Hematopoietic multipotent progenitor cell treated with erythropoietin and hydrocortisone succinate and interleukin-3 and kit ligand, for 4 days (in vitro differentiated cells): ENCODE measurements at regions not wholly inside any gene's neighbourhood (a gene's known extent, or its start where the extent isn't known, plus 50 kb on each side); places are given as distances from the start of the nearest gene placed in this dataset.
A peak's percentile ranks its signal among the peaks of the same experiment; 100 is the strongest.

Experiments
- DNase-seq: peaks from one replicate; pipeline ENCODE4 v3.0.0-alpha.2; 2015

DNA sequence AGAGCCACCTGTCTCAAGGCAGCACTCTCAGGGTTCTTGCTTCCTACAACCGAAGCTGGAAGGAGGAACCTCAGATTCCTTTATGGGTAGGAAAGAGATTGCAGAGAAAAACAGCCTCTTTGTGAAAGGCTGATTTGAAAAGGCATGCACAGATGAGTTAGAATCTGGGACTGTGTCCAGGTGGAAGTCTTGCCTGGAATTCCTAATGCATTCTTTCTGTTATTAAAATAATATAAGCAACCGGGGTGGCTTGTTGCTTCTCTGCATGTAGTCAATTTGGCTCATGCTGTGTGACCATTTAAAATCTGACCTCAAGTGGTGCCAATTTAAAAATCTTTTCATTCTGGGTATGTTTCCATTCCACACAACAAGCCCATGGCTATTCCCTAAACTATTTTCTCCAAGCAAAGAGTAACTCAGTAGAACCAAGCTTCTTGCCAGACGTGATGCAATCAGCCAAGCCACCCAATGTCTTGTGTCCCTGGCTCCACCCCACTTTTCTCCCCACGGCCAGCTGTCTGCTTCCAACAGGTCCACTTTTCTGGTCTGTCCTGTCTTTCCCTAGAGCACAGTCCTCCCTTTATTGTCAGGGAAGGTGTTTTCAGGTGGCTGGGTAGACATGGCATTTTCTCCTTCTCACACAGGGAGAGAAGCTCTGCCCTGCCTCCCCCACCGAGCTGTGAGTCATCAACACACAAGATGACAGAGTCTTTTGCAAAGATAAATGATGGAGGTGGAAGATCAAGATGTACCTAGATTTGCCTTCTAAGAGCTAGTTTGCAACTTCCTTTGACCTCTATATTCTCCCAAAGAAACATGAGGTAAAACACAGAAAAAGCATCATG, 394.3 kb downstream of the FOXO1 start:
- DNase-seq: peak; percentile 17

DNA sequence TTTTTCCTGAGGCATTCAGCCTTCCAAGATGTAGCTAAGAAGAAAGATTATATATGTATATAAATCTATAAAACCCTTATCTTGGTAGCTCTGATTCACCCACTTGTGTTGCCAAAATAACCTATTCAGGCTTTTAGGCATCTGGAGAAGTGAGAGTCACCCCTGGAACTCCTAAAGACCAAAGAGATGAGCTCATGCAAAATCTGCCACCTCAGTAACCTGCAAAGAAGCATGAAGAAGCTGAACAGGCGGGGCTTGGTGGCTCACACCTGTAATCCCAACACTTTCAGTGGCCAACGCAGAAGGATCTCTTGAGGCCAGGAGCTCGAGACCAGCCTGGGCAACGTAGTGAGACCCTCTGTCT, 393.7 kb downstream of the FOXO1 start:
- no peak for DNase-seq

DNA sequence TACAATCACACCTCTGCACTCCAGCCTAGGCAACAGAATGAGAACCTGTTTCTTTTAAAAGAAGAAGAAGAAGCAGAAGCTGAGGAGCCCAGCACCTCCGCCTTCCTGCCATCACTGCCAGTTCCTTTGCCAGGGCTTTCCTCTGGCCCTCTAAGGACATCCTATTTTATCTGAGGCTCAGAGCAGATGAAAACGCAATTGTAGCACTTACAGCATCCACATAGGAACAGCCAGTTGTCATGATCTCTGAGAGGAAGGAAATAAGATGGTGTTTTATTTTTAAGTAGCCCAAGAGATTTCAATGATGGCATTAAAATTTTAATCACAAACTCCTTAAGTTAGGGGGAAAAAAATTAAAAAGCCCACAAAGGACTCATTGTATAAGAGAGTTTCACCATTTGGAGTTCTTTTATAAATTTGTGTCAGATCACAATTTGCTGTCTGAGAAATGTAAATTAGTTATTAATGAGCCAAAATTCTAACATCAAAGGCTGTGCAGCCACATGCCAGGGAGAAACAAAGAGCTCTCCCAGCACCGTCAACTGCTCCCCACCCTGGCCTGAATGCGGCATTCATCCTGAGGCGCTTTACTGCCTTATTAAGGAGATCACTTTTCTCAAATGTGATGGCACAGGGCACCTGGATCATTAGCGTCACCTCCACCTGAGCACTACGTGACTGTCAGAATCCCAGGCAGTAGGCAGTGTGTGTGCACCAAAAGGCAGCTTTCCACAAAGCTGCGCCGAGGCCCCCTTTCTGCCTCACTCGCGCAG, 393.0 kb downstream of the FOXO1 start:
- DNase-seq: peak; percentile 8

DNA sequence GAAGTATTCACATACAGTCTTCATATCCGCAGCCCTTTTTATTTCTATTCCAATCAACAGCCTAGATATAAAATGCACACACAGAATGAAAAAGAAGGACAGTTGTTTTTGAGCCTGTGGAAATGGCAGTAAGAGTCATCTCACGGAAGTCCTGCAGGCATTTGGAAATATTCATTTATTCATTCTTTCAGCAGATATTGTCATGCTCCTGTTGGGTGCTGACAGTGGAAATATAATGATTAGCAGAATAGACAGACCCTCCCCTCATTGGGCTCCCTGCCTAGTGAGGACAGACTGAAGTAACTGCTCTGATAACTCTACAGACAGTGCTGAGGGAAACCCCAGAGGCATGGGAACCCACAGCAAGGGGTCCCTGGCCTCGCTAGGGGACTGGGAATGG, 392.3 kb downstream of the FOXO1 start:
- no peak for DNase-seq

DNA sequence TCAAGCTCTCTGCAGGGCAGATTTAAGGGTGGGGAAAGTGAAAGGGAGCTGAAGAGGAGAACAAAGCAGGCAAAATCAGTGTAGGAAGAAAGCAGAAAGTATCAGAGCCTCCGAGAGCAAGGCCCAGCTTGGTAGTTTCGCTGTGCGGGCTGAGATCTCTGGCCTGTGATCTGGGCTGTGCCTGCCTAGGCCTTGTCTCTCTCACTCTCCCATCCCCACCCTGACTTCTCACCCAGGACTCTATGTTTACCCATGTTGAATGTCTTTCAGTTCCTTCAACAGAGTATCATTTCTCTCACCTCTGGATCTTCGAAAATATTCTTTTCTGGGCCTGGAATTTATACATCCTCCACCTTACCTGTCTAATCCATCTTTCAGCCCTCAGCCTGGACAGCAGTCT, 391.3 kb downstream of the FOXO1 start:
- no peak for DNase-seq

DNA sequence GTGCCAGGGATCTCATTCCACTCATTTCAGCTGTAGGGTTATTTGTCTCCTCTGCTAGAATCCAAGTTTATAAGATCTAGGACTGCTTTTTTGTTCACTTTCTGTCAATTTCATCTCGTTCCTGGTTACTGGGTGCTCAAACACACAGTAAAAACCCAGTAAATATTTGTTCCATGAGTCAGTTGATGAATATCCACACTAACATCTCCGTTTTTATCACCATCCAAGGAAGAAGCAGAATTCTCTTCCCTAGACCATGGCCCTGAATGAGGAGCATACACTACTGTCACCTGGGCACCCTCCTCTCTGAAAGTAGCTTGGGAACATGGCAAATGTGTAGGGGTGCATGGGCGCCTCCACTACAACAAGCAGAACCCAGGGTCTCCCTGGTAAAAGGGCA, 390.8 kb downstream of the FOXO1 start:
- DNase-seq: no peak

DNA sequence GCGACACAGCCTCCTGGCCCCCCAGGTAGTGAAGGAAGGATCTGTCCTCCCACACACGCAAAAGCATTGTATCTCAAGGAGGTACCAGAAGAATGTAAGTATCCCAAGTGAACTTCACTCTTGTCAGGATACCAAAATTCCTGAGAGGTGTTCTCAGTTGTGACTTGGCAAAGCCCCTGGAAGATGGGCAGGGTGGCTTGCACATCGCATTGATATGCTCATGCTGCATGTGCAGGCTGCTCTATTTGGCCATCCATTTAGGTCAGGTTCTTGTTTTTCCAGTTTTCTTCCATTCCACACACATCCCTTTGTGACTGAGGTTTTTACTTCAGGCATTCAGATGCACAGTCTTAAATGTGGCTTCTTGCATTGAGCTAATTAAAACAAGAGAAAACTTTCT, 382.8 kb downstream of the FOXO1 start:
- no peak for DNase-seq

DNA sequence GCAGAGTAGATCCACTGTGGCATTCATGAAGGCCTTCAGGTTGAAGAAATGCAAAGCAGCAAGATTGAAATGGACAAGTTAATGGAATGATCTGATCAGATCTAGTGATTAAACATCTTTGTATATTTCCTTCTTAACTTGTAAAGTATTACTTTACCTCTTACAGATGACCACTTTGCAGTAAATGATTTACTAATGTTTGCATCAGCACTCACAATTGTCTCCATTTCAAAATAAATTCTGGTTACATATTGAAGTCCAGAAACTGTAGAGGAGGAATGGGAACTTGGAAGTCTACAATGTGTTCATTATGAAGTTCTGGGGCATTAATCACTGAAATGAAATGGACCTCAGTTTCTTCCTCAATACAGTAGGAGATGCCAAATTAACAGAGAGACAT, 380.8 kb downstream of the FOXO1 start:
- no peak for DNase-seq

DNA sequence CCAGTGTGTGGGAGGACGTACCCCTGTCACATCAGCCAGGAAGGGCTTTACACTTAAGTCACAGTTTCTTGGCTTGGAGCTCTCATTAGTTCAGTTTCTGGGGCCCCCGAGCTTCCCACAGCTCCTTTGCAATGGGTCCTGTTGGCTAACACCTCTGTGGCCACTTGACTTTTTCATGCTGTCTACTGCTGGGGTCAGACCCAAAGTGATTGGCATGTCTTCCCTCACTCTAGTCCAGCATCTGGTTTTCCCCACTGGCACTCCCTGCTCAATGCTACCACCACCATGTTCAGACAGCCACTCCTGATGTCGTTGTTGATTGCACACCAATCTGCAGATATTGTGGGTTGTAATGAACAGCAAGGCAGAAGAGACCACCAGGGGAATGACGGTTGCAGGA, 379.0 kb downstream of the FOXO1 start:
- no peak for DNase-seq

DNA sequence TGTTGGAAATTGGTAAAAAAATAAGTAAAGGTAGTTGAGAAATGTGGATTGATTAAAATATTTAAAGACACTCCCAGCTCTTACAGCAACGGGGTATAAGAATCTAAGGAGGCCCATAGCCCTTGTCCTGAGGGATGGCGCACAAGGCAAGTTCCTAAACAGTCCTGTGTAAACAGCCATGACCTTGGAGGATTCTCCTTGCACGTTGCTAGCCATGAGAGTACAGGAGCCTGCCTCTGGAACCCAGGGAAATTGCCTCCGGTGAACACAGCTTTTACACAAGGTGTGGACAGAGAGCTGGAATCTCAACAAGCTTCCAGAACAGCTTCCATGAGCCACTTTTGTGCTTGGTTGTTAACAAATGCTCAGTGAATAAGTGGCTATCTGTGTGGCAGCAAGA, 378.2 kb downstream of the FOXO1 start:
- DNase-seq: no peak

DNA sequence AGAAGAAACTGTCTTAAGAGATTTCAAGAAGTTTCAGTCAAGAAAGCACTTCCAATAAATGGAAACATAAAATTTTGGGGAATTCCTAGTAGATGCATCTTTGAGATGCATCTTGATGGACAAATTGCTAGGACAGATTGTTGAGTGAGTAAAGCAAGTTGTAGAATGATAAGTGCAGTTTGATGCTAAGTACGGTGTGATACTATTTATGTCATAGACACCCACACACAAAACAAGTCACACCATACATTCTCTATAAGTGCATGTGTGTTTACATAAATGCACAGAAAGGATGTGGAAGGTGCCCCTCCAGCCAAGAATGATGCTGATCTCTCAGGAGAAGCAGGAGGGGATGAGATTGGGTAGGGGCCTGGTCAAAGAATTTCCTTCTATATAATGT, 375.7 kb downstream of the FOXO1 start:
- no peak for DNase-seq

DNA sequence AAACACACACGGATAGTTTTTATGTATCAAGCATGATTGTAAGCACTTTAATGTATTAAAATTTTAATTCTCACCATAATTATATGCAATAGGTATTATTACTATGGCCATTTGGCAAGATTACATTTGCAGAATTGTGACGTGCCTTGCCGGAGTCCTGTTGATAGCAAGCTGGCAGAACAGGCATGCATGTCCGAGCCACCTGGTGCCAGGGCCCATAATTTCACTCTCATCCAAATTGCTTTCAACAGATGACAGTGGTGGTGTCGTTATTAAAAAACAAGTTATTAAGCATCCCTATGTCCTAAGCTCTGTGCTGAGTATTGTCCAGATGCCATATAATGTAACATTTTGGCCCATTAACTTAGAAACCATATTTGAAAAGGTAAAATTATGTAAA, 374.3 kb downstream of the FOXO1 start:
- DNase-seq: no peak

DNA sequence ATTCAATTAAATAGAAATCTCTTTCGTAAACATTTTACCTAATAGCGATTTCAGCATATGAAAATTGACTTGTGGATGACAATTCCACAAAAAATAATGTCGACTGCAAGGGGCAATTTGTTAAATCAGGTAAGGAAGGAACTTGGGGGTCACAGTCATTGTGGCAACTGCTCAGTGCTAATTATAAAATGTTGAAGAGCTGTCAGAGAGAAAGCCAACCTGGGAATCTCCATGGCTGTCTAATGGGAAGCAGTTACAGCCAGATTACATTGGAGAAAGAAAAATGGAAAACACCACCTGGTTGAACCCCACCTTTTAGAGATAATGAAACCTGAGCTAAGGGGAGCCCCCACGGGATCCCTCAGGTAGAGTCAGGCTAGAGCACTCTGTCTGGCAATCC, 373.9 kb downstream of the FOXO1 start:
- DNase-seq: no peak

DNA sequence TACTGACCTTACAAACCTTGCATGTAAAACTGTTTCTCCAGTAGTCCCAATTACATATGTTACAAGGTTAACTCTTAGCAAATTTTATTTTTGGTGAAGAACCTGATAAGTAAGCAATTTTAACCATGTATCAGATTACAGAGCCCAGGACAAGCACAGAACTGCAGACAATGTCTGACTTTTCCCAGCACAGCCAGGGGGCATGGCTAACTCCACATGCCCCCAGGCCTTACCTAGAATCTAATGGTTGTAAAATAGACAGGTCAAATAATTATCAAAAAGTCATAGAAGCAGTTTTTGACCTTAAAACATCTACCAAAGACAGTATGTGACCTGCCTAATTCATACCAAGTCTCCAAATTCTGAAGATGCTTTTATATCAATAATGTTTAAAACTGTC, 364.1 kb downstream of the FOXO1 start:
- DNase-seq: no peak

DNA sequence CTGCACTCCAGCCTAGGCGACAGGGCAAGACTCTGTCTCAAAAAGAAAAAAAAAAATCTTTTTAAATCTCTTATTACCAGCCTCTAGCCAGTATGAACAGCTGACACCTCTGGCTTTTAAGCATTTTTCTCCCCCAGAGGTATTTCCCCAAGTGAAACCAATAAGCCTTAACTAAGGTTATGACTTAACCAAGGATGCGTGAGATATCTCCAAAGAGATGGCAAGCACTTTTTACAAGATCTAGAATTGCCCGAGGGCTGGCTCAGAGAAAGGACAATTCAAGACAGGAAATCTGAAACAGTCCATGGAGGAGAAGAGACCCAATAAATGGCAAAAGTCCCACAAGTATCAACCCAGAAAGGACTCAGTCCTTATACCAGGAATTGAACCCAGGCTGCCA, 362.1 kb downstream of the FOXO1 start:
- DNase-seq: no peak

DNA sequence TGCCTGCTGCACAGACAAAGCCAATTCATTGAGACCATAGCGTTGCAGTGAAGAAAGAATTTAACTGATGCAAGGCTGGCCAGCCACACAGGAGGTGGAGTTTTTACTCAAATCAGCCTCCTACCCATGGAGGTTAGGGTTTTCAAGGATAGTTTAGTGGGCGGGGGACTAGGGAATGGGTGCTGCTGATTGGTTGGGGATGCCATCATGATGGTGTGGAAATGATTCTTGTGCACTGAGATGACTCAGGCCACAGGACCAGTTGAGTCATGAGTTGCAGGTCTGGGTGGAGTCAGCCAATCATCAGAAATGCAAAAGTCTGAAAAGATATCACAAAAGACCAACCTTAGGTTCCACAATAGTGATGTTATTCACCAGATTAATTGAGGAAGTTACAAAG, 359.6 kb downstream of the FOXO1 start:
- DNase-seq: no peak

DNA sequence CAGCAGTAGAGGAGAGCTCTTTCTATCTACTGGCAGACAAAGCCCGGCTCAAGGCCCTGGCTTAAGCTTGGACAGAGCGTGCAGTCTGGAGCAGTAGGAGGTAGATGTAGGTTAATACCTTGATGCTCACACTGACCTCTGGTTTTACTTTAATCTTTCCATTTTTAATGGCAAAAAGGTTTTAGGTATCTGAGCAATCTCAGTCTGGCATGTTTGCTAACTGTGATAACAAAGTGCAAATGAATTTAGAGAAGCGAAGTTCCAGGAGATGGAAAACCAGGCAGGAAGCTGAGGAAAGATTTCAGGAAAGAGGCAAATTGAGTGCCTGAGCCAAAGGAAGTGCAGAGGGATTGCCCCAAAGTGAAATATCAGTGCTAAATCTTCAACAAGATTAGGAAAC, 356.6 kb downstream of the FOXO1 start:
- no peak for DNase-seq

DNA sequence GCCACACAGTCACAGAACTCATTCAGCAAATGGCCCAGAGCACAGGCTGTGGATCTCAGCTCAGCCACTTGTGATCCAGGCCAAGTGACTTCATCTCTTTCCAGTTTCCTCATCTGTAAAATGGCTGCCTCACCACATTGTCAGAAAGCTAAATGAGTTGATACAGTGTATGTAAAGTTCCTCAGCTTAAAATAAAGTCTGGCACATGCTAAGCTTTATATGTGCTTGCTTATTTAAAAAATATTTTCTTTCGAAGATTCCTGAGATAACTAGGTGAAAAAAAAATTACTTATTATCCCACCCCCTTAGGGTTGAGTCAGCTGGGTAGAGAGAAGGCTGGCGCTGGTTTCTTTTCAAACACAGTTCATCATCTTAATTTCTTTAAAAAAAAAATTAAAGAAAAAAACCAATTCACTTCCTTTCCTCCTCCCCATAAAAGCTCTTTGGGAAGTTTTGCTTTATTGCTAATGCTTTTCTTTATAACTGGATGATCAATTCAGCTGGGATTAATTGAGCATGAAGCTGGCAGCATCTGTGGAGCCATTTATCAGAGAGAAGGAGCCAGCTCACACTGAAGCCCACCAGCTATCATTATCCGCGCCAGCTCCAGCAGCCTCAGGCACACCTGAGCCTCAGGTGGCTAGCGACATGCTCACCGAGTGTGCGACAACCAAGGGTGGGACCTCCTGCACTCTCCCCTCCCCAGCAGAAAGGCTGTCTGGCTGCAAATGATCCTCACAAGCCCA, 354.9 kb downstream of the FOXO1 start:
- DNase-seq: no peak

DNA sequence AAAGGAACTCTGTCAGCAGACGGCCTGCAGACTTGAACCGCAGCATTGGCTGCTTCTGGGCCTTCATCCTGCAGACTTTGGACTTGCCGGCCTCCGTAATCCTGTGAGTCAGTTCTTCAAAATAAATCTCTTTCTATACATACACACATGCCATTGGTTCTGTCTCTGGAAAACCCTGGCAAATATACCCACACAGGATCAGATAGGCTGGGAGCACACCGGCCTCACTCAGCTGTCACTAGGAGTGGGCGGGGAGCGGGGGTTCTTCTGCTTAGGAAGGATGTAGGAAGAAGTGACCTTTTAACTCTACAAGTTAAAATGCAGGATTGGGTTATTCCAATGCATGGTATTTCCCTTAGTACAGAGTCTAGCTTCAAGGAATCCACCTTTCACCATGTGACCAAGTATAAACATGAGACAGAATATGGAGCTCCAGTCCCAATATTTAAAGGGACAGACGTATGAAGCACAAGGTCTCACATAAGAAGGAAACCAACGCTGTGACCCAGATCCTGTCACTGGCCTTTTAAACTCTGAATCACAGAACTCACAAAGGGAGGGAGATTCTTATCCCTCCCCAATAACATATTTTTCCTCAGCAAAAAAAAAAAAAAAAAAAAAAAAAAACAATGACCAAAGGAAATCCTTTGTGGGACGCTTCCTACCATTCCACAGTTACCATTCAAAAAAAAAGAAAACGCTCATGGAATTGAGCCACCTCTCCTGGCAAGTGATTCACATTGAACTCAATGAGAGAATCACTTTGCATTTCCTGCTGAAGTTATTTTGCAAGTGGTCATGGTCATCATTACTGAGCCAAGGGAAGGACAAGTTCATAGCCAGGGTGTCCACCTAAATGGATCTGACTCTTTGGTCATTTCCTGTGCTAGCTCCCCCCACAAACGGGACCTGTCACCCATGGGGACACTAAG, 352.9 kb downstream of the FOXO1 start:
- no peak for DNase-seq

DNA sequence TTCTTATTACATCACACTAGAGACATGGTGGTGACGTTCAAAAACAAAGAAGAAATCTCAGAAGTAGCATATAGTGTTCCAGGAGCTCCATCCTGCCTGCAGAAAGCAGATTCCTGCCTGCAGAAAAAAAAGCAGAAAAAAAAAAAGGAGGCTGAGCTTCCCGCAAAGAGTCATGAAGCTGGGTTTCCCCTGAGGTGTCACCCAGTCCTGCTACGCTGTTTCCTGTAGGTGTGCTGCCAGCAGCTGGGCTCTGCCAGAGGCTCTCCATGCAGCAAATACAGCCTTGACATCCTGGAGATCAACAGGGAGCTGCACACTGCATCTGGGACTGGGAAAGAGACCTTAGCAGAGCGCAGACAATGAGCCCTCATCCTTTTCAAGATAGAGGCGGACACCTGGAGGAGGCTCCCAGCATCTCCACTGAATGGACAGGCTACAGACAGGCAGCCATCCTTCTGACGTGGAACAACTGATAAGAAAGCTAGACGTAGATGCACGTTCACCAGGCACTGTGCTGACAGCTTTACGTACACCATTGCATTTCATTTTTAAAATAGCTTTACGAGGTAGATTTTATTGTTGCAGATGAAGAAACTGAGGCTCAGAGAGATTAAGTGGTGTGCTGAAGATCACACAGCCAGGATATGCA, 350.9 kb downstream of the FOXO1 start:
- no peak for DNase-seq

DNA sequence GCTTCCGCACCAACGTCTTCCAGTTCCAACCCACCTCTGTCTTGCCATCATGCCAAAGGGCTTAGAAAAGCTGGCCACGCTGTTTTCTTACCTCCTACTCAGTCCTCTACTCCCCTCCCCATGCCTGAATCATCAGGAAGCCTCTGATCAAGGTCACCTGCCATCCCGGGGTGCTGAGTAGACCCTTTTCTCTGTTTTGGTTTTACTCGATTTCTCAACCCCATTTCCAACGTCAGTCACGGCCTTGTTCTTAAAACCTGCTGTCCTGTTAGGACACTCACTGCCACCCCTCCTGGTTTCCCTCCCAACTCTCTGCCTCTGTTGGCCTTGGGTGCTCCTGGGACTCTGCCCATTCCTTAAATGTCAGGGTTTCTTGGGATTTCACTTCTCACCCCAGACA, 350.1 kb downstream of the FOXO1 start:
- DNase-seq: no peak

DNA sequence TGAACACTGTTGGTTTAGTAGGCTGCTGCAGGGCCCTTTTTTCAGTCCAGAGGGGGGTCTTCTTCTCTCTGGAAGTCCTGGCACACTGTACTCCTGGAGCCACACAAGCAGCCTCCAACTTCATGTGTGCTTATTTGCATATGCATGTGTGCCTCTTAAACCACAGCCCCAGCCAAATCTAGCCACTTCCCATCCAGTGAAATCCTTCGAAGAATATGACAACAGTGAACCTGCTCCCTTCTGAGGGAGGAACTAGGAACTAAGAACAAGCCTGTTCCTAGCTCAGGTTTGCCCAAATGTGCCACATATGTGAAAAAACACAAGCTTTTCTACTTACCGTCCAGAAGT, 348.5 kb downstream of the FOXO1 start:
- DNase-seq: peak; percentile 11
